Right hindlimb (tissue), 1 donor: ENCODE measurements at regions not wholly inside any gene's neighbourhood (a gene's known extent, or its start where the extent isn't known, plus 50 kb on each side); places are given as distances from the start of the nearest gene placed in this dataset.

Experiments used
- DNase-seq: peaks from one replicate; pipeline ENCODE4 v3.0.0-alpha.2; 2018

- no peak for DNase-seq
These were observed 331.1 kb downstream of the RND3 start for GRCh38 chr2:150156415-150156814.

- DNase-seq = no peak
These were observed 333.1 kb downstream of the RND3 start for GRCh38 chr2:150154308-150154797.

- DNase-seq = no peak
These were observed 333.7 kb downstream of the RND3 start for GRCh38 chr2:150153646-150154307.

GRCh38 chr2:150152230-150152629, 335.2 kb downstream of the RND3 start:
- DNase-seq = no peak

GRCh38 chr2:150150144-150150543, 337.3 kb downstream of the RND3 start:
- DNase-seq = no peak

GRCh38 chr2:150147889-150148683, 339.4 kb downstream of the RND3 start:
- DNase-seq = no peak

GRCh38 chr2:150146879-150147278, 340.6 kb downstream of the RND3 start:
- no peak for DNase-seq

- DNase-seq = no peak
These were observed 342.2 kb downstream of the RND3 start for GRCh38 chr2:150145299-150145692.

- DNase-seq = no peak
These were observed 342.7 kb downstream of the RND3 start for GRCh38 chr2:150144546-150145298.

- no peak for DNase-seq
These were observed 344.4 kb downstream of the RND3 start for GRCh38 chr2:150143087-150143536.

- no peak for DNase-seq
These were observed 344.9 kb downstream of the RND3 start for GRCh38 chr2:150142561-150142960.

GRCh38 chr2:150141226-150142001, 346.1 kb downstream of the RND3 start:
- no peak for DNase-seq

GRCh38 chr2:150140777-150141176, 346.7 kb downstream of the RND3 start:
- DNase-seq = no peak

- DNase-seq = no peak
These were observed 348.9 kb downstream of the RND3 start for GRCh38 chr2:150138587-150138986.

- DNase-seq = no peak
These were observed 350.0 kb downstream of the RND3 start for GRCh38 chr2:150137338-150138069.

- no peak for DNase-seq
These were observed 350.6 kb downstream of the RND3 start for GRCh38 chr2:150136893-150137292.

GRCh38 chr2:150136401-150136800, 351.1 kb downstream of the RND3 start:
- no peak for DNase-seq

GRCh38 chr2:150135223-150135883, 352.1 kb downstream of the RND3 start:
- DNase-seq = peak; percentile 43

- DNase-seq = no peak
These were observed 353.1 kb downstream of the RND3 start for GRCh38 chr2:150134223-150134857.

- DNase-seq = no peak
These were observed 353.8 kb downstream of the RND3 start for GRCh38 chr2:150133623-150134022.
